OCI-LY1 (cell line): ENCODE measurements at regions not wholly inside any gene's neighbourhood (a gene's known extent, or its start where the extent isn't known, plus 50 kb on each side); places are given as distances from the start of the nearest gene placed in this dataset.

ENCODE experiments used
- EZH2 ChIP-seq: fragments of 200-600 bp; sonication (generic), shearing (Covaris generic); IDR thresholded peaks from 2 replicates; pipeline ENCODE4 v1.8.0; 2017; ENCODE audit warnings: borderline replicate concordance, mixed run types, mild to moderate bottlenecking, antibody characterized with exemption, low read length, moderate library complexity, mixed read lengths
- TF ChIP-seq, protein P1 (sequence below): fragments of 200-600 bp; sonication (generic), shearing (Covaris generic); IDR thresholded peaks from 2 replicates; pipeline ENCODE4 v1.5.1; 2017; ENCODE audit warnings: mild to moderate bottlenecking, antibody characterized with exemption, low read length, moderate library complexity, mixed read lengths

DNA sequence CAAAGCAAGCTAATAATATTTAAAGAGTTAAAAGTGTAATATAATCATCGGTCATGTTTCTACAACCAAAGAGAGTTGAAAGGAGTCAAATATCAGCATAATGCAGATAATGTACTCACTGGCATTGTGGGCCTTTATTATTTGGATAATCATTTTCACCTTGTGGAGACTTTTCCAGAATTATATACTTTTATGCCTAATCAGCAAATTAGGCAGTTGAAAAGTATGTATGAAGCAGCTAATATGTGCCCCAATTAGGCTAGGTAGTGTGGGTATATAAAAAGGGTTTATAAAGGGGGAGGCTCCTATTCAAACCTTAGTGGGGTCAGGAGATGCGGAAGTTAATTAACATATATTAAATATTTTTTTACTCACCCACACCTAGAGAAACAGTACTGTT, 102.8 kb upstream of the HNRNPU start:
- TF ChIP-seq, protein P1, sequence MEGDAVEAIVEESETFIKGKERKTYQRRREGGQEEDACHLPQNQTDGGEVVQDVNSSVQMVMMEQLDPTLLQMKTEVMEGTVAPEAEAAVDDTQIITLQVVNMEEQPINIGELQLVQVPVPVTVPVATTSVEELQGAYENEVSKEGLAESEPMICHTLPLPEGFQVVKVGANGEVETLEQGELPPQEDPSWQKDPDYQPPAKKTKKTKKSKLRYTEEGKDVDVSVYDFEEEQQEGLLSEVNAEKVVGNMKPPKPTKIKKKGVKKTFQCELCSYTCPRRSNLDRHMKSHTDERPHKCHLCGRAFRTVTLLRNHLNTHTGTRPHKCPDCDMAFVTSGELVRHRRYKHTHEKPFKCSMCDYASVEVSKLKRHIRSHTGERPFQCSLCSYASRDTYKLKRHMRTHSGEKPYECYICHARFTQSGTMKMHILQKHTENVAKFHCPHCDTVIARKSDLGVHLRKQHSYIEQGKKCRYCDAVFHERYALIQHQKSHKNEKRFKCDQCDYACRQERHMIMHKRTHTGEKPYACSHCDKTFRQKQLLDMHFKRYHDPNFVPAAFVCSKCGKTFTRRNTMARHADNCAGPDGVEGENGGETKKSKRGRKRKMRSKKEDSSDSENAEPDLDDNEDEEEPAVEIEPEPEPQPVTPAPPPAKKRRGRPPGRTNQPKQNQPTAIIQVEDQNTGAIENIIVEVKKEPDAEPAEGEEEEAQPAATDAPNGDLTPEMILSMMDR: no peak
- no peak for TF ChIP-seq EZH2
